PFSK-1 (cell line): ENCODE measurements at regions not wholly inside any gene's neighbourhood (a gene's known extent, or its start where the extent isn't known, plus 50 kb on each side); places are given as distances from the start of the nearest gene placed in this dataset.

Experiments used
- POLR2AphosphoS5 ChIP-seq: IDR thresholded peaks from 2 replicates; pipeline ENCODE4 v1.6.1; 2012; ENCODE audit warnings: low read depth, mild to moderate bottlenecking, control low read depth, low read length, moderate library complexity
- TAF1 ChIP-seq: IDR thresholded peaks from 2 replicates; pipeline ENCODE4 v1.6.1; 2012; ENCODE audit warnings: low read length, control low read depth, borderline replicate concordance; ENCODE audit not compliant: insufficient read depth
- TF ChIP-seq, protein P1 (sequence below), 2 experiments: IDR thresholded peaks; 2 replicates each; pipeline versions ENCODE4 v1.6.1 to v1.8.0; 2011 to 2012; ENCODE audit warnings: low read depth in 2 of 2, low read length in 2 of 2, control low read depth in 1 of 2, inconsistent platforms in 1 of 2, mild to moderate bottlenecking in 1 of 2, moderate library complexity in 1 of 2; ENCODE audit not compliant: insufficient read depth in 1 of 2

DNA sequence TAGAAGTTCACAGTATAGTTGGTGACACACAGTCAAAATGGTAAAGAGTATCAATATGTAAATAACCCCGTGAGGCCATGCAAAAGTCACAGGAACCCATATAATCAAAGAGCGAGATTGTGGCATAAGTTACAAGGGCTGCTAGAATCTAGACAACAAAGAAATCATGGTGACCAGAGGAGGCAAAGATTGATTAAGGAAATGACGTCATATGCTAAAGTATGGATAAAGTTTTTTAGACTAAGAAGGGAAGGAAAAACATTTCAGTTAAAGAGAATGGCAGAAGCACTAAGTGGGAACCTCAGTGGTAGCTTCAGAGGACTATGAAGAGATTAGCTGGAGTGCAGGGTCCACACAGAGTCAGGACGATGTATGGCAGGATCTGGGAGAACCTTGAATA, 330.3 kb downstream of the NFIB start:
- TF ChIP-seq, protein P1, sequence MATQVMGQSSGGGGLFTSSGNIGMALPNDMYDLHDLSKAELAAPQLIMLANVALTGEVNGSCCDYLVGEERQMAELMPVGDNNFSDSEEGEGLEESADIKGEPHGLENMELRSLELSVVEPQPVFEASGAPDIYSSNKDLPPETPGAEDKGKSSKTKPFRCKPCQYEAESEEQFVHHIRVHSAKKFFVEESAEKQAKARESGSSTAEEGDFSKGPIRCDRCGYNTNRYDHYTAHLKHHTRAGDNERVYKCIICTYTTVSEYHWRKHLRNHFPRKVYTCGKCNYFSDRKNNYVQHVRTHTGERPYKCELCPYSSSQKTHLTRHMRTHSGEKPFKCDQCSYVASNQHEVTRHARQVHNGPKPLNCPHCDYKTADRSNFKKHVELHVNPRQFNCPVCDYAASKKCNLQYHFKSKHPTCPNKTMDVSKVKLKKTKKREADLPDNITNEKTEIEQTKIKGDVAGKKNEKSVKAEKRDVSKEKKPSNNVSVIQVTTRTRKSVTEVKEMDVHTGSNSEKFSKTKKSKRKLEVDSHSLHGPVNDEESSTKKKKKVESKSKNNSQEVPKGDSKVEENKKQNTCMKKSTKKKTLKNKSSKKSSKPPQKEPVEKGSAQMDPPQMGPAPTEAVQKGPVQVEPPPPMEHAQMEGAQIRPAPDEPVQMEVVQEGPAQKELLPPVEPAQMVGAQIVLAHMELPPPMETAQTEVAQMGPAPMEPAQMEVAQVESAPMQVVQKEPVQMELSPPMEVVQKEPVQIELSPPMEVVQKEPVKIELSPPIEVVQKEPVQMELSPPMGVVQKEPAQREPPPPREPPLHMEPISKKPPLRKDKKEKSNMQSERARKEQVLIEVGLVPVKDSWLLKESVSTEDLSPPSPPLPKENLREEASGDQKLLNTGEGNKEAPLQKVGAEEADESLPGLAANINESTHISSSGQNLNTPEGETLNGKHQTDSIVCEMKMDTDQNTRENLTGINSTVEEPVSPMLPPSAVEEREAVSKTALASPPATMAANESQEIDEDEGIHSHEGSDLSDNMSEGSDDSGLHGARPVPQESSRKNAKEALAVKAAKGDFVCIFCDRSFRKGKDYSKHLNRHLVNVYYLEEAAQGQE (IDR thresholded peaks at IDR 0.05; ENCODE audit: insufficient read depth in 1 of 2, low read depth in 2 of 2, low read length in 2 of 2): no peak
- TF ChIP-seq TAF1 (no peak), POLR2AphosphoS5 (no peak)
